Cerebellar nuclear complex (tissue), 1 donor: ENCODE measurements at regions not wholly inside any gene's neighbourhood (a gene's known extent, or its start where the extent isn't known, plus 50 kb on each side); places are given as distances from the start of the nearest gene placed in this dataset.
"Not testable (repeated sequence)": the region's sequence is repeated elsewhere in the genome, so short reads cannot be mapped to it uniquely, and the experiment has no call there.

Experiments used
- DNase-seq, 2 experiments: peaks; one replicate each; lab custom pipeline; 2025; lab: John Stamatoyannopoulos, UW

DNA sequence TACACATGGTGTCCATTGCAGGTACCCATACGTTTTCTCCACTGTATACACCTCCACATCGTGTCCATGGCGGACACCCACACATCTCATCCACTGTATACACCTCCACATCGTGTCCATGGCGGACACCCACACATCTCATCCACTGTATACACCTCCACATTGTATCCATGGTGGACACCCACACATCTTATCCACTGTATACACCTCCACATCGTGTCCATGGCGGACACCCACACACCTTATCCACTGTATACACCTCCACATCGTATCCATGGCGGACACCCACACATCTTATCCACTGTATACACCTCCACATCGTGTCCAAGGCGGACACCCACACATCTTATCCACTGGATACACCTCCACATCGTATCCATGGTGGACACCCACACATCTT is 50.4 kb upstream of the TTC34 start:
- DNase-seq, result not testable (repeated sequence)

DNA sequence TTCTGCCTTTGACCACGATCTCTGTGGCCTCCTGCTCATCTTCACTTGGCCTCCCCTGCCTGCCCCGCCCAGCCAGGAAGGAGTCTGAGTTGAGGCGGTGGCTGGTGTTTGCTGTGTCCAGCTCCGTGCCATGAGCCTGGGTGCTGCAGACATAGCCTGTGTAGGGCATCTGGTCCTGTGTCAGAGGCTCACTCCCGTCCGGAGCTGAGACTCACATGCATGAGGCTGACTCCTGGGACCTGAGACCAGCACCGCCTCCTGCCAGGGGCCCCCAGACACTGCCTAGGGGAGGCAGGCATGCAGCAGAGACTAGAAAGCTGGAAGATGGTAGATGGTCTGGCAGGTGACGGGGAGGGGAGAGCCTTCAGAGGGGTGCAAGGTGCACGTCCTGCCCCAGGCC is 52.2 kb upstream of the TTC34 start:
- DNase-seq, result no peak

DNA sequence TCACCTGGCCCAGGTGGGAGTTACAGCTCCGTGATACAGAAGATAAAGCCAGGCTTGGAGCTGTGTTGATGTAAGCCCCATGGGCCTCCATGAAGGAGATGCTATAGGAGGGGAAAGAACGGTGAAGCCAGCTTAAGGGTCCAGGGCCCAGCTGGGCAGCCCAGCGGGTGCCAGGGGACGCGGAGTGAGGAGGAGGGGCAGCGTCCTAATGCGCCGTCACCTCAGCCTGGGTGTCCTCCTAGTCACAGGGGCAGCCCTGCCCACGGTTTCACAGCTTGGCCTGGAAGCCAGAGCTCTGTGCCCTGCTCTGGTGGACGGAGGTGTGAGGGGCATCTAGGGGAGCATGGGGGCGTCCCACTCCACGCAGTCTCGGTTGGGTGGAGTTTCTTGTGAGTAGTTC is 52.7 kb upstream of the TTC34 start:
- no peak for DNase-seq

DNA sequence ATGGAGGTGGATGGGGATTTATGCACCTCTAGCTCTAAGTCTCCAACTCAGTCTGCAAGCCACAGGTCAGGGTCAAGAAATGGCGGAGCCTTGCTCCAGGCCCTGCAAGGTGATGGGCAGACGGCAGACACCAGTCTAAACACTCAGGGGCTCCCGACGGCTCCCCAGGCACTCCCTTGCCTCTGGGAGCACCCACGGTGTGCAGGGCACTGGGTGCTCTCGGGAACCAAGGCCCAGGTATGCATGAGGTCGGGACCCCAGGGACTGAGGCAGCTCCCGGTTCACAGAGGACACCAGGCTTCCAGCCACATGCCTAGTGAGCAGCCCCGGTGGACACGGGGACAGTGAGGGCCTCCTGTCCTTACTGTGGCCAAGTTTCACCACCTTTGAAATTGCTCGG is 53.1 kb upstream of the TTC34 start:
- no peak for DNase-seq

DNA sequence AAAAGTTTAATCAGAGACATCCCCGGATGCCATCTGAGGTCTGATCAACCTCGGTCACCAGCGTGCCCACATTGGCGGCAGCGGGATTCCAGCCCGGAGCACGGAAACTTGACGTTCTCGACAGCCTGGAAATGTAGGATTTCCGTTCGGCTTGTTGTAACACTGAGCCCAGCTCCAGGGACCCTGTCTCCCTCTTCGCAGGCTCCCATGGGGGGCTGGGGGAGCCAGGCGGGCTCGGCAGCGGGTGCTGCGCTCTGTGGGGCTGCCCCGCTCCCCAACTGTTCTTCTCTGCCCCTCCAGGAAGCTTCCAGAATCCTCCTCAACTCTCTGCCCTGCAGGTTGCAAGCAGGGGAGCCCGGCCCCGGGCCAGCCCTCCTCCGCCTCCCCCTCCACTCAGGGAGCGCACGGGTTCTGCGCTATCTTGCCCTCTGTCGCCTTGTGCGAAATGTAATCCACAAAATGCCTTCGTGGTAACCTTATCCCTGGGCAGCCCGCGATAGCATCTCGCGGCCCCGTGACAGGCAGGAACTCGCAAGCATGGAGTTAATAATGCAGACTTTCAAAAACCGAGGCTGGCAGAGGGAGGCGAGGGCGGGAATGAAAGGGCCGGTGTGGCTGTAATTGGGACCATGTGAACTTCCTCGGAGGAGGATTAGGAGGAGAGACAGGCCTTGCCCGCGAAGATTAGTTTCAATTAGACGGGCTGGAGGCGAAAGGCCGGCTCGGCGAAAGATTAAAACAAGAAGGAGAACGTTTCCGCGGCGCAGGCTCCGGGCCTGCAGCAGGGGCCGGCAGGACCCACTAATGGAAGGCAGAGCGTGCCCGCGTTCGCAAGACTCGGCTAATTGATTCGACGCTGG is 53.9 kb upstream of the TTC34 start:
- DNase-seq, result no peak

DNA sequence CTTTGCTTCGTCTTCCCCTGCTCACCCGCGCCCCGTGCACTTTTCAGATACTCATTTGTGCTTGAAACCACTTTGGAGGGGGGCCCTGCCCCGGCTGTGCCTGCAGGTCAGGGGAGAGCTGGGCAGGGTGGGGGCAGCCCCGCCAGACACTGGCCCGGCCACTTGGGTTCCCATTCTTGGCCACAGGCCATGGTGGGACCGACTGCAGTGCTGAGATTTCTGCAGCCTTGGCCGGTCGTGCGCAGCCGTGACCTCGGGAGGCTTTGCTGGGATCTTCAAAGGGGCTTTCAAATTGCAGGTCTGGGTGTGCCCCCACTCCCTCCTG is 54.5 kb upstream of the TTC34 start:
- DNase-seq, result no peak

DNA sequence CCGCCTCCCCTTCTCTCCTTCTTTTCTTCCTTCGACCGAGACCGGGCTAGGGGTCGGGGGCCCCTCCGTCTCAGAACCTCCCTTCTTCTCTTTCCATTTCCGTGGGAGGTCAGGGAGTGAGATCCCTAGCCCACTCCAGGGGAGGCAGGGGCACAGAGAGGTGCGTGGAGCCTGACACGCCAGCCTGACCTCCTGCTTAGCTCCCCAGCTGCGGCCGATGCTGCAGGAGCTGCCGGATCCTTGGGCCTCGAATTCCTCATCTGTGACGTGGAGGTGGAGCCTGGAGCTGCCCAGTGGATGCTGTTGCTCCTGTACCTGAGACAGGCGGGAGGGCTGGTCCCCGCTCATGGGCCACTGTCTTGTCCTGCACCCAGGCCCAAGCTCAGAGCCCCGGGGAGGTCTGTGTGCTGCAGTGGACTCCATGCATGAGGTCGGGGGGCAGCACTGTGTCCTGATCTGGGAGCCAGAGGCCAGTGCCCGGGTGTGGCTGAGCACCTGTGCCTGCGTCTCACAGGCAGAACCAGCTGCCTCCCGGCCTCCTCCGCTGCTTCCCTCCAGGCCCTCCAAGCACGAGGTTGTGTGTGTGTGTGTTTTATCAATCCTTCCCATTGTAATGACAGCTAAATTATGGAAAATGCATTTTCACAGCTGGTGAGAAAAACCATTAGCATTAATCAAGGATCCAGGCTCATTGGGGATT is 55.3 kb upstream of the TTC34 start:
- no peak for DNase-seq

DNA sequence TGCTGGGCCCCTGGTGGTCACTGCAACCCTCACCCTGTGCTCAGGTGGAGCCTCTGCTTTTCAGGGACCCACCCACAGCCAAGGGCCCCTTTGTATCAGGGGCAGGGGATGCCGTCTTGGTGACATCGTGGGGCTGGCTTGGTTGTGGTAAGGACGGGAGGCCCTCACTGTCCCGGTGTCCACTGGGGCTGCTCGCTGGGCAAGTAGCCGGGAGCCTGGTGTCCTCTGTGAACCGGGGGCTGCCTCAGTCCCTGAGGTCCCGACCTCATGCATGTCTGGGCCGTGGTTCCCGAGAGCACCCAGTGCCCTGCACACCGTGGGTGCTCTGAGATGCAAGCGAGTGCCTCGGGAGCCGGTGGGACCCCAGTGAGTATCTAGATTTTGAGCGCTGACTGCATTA is 56.0 kb upstream of the TTC34 start:
- DNase-seq, result no peak

DNA sequence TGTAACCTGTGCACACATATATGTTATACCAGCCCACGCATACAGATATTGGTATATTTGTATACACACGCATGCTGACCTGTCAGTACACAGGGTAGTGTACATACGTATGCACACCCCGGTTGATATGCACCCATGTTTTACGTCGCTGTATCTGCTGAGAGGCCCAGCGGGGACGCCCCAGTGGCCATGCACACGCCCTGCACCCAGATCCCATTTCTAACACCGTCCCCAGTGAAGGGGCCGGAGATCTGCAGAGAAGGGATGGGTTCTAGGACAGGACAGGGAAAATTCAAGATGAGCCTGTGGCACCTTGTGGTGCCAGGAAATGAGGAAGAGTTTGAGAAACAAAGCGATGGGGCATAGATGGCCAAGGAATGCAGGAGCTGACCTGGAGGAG is 57.2 kb upstream of the TTC34 start:
- DNase-seq, result no peak

DNA sequence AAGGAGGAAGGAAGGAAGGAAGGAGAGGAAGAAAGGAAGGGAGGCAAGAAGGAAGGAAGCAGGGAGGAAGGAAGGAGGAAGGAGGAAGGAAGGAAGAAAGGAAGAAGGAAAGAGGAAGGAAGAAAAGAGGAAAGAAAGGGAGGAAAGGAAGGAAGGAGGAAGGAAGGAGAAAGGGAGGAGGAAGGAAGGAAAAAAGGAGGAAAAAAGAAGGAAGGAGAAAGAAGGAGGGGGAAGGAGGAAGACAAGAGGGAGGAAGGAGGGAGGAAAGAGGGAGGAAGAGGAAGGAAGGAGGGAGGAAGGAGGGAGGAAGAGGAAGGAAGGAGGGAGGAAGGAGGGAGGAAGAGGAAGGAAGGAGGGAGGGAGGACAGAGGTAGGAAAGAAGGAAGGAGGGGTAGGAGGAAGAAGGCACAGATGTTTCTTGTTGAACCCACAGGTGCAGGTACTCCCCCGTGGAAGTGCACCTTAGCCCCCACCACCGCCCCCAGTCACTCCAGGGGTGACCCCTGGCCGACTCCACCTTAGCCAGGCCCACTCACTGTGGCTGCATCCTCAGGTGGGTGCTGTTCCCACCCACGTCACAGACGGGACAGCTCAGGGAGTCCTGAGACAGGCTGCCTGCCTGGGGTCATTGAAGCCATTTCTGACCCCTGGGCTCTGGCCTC is 57.9 kb upstream of the TTC34 start:
- no peak for DNase-seq

DNA sequence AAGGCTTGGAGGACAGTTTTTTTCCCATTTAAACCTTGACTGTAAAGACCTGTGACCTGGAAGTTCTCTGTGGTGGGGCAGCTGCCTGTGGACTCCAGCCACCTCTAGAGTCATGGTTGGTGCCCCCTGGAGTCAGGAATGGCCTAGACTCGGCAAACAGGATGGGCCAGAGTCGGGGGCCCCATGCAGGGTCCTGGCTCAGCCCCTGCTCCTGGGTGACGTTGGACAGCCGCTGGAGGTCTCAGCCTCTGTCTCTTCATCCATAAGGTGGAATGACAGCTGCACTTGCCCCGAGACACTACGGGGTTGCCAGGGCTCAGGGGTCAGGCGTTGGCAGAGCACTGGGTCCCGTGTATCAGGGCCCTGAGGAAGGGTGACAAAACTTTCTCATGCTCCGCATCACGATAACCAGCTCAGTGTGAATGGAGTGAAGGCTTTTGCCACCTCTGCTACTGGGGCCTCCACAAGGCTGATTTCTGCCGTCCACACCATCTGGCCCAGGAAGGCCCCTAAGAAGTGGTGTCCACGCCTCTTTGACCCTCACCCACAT is 58.5 kb upstream of the TTC34 start:
- no peak for DNase-seq

DNA sequence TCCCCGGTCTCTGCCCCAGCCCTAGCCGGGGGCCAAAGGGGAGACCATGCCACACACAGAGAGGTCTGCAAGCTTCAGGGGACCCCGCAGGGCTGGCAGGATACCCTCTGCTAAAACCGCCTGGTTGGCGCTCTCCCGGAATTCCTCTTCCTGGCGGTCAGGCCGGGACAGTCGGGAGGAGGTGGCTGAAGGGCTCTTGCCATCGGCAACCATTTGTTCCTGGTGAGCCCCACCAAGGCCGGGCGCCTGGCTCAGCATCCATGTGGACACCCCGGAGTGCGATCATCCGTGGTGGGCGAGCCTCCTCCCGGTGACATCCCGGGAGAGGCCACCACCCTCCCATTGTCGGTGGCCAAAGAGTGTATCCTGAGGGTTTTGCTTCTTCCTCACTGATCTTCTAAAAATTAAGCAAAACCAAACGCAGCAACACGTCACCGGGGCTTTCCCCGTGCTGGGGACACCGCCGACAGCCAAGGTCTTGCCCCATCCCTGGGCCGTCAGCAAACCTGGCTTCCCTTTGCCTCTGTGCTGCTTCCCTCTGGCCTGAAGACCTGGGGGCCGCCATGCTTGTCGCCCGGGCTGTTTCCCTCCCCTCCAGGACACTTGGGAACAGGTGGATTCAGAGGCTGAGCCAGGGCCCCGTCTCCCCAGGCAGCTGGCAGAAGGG is 59.1 kb upstream of the TTC34 start:
- no peak for DNase-seq

DNA sequence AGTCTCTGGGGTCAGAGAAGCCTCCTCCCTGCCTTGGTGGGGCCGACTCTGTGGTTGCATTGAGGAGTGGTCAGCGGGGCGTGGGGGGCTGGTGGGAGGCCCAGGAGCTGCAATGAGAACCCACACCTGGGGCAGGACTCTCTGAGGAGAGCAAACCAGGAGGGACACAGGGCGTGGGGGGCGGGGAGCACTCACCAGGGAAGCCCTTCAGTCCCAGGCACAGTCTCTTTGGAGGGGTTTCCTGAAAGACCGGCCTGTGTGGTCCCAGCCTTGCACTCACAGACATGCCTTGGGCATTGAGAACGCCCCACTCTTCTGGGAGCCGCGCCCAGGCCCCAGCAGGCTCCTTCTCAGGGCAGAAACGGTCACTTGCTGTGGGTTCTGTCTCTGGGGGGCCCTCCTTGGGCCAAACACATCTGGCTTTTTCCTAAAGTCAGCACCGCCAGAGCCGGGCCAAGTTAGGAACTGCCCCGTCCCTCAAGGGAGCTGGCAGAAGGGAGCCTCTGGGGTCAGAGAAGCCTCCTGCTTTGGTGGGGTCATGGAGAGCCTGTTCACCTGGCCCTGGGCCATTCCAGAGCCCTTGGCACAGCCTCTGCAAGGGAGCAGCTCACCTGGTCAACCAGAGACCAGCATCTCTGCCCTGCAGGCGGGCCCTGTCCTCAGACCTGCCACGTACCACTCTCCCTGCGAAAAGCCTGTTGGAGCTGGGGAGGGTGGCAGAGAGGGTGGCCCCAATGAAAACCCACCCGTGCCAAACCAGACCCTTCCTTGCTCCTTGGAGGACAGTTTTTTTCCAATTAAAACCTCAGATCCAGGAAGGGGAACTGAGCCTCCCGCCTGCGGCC is 59.9 kb upstream of the TTC34 start:
- no peak for DNase-seq

DNA sequence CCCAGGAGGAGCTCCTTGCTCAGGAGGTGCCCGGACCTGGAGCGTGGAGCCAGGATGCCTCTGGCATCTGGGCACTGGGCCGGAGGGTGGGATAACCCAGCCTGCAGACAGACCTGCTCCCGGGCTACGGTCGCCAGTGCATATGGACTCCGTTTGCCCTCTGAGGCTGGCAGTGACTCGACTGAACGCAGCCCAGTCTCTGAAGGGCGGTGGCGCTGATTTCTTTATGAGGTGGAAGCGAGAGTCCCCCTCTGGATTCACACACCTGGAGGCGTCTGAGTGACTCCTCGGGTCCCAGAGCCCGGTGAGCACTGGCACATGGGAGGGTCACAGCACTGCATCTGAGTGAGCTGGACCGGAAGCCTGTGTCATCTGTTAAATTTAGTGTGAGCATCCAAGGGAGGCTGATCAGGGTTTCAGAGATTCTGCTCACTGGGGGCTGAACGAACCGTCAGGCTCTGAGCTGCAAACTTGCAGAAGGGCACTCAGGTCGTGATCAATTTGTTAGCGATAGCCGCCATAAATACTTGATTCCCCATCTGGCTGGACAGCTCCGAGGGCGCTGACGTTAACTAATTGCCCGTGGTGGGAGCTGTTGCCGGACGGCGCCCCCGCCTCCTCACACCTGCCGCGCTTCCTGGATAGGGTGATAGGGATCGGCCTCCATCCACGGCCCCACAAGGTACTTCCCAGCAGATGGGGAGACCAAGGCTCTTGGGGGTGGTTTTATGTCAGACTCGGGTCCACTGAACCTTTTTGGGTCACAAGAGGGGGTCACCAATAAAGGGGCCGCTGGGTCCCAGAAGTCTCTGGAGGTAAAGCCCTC is 60.7 kb upstream of the TTC34 start:
- DNase-seq, result no peak

DNA sequence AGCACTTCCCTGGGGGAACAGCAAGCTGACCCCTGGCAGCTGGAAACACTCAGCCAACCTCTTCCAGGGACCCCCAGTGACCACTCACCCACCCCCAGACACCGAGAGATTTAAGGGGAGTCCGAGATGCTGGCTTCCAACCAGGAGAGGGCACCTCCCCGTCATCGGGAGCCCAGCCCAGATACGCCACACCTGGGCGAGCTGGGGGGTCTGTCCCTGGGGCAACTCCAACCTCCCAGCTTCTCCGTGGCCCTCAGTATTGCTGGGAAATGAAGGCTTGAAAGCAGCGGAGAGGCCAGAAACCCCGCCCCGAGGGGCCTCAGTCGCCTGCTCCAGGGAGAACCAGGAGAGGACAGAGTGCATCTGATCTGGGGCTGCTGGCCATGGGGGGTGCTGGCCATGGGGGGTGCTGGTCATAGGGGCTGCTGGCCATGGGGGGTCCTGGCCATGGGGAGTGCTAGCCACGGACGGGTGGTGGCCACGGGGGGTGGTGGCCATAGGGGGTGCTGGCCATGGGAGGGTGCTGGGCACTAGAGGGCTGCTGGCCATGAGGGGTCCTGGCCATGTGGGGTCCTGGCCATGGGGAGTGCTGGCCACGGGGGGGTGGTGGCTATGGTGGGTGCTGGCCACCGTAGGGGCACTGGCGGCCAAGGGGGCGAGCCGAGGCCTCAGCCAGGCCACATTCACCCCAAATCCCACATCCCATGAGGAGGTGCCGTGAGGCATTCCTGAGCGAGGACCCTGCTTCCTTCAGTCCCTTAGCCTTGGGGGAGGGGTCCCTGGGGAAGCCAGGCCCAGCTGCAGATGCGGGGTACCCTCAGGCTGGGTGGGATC is 61.5 kb upstream of the TTC34 start:
- no peak for DNase-seq

DNA sequence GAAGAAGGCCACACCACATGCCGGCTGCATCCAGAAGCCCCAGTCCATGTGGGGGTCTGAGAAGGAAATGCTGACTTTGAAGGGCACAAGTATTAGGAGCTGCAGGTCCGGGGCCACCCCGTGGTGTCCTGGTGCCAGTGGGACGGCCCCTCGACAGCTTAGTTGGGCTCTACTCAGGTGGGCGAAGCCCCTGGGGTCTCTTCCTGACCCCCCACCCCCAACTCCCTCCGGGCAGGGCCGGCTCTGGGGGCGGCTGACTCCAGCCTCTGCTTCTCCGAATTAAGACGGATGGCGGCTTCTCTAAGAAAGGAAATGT is 62.1 kb upstream of the TTC34 start:
- DNase-seq, result no peak

DNA sequence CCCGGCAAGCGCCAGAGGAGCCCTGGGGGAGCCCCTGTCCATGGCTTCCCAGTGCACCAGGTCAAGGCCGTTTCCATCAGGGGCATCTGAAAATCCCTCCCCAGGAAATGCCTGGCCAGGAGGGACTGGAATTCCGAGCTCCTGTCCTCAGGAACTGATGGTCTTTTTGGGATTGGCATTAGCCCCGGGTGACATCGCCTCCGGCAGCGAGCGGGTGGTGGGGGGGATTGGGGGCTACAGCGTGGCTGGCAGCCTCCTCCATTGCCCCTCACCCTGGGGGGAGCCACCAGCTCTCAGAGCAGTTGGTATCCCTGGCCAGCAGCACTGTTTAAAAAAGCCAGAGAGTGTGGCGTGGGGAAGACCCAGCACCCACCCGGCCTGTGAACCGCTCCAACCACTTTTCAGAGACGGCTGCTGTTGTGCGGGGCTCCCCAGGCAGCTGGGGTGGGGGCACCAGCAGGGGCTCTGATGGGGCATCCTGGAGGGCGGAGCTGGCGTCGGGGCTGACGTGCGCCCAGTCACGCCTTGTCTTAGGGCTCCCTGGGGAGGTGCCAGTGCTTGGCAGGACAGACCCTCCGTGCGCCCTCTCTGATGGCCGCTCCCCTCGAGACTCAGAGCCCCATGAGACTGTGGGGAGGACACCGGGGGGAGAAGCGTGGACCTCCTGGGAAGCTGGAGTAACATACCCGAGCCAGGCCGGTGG is 62.9 kb upstream of the TTC34 start:
- DNase-seq, result no peak

DNA sequence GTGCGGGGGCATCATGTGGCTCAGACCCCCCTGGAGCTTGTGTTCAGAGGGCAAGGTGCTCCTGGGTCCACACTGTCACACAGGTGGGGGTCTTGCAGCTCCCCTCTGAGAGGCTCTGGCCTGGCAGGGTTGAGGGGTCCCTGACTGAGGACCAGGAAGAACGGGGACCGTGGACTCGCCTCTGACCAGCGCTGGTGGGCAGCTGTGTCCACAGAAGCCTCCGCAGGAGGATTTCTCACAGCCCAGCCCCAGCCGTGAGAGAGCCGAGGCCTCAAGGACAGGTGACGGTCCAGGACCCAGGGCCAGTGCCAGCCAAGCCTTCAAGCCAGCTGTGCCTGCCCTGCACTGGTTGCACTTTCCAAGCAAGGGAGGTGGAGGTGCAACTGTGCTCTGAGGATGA is 63.5 kb upstream of the TTC34 start:
- DNase-seq, result no peak
